ENCODE measurements at regions not wholly inside any gene's neighbourhood (a gene's known extent, or its start where the extent isn't known, plus 50 kb on each side); places are given as distances from the start of the nearest gene placed in this dataset.

DNA sequence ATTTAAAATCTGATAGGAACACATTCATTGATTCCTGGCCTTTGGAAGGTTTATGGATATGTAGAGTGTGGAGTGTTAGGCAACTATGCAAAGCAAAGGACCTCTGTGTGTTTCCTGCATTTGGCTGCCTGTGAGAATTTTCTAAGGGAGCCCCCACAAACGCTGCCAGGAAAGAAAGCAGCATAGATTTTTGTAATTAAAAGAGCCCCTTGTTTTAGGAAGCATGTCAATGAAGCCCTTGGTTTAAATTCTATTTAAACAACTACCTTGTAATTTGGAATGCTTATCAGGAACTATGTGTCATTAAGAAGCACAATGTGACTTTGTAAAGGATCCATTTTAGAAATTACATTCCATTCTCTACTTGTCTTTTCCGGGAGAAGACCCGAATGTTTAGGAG, 742.5 kb downstream of the NXPH1 start:
- DNase-seq (no peak), ATAC-seq (ENCODE audit: low FRiP score in 2 of 2) (no peak)
- Histone ChIP-seq H3K4me3 (no peak overlapping the region), H3K27me3 (no peaks in the 10 kb centered on the region), H3K36me3 (no peaks in the 10 kb centered on the region), H3K27ac (no peak overlapping the region), H3K9me3 (no peaks in the 10 kb centered on the region), H3K4me1 (no peaks in the 10 kb centered on the region)
- 41 to 49% methylated on average over 3 of the region's 3 CpGs for WGBS, 2 donors
- TF ChIP-seq EP300 (IDR thresholded peaks at IDR 0.05) (no peak), CTCF (IDR thresholded peaks at IDR 0.05) (no peak), POLR2A (IDR thresholded peaks at IDR 0.05) (no peak), POLR2AphosphoS5 (IDR thresholded peaks at IDR 0.05) (no peak)

DNA sequence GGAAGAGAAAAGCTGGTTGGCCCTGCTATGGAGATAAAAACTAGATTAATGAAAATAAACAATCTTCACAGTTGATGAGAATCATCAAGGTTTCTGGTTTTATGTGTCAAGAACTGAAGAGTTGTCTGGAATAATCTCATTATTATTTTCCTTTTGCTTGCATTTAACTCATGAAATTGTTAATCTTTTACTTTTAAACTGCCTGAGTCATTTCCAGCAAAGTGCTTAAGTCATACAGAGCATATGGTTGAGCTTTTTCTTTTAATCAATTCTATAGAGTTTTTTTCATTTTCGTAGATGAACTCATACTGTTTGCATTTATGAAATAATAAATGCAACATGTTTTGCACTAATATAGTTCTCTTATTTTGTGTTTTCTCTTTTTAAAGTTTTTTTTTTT, 747.9 kb downstream of the NXPH1 start:
- Histone ChIP-seq H3K4me3 (no peak overlapping the region), H3K9me3 (no peaks in the 10 kb centered on the region), H3K27me3 (no peaks in the 10 kb centered on the region), H3K4me1 (no peaks in the 10 kb centered on the region), H3K27ac (no peak overlapping the region), H3K36me3 (no peaks in the 10 kb centered on the region)
- ATAC-seq (ENCODE audit: low FRiP score in 2 of 2) (no peak), DNase-seq (no peak)
- 80 to 81% methylated on average over 1 of the region's 1 CpG for WGBS, 2 donors
- TF ChIP-seq POLR2AphosphoS5 (IDR thresholded peaks at IDR 0.05) (no peak), CTCF (IDR thresholded peaks at IDR 0.05) (no peak), EP300 (IDR thresholded peaks at IDR 0.05) (no peak), POLR2A (IDR thresholded peaks at IDR 0.05) (no peak)

GRCh38 chr7:9186730-9187129, 753.3 kb downstream of the NXPH1 start:
- no peak for ATAC-seq (ENCODE audit: low FRiP score in 2 of 2)

DNA sequence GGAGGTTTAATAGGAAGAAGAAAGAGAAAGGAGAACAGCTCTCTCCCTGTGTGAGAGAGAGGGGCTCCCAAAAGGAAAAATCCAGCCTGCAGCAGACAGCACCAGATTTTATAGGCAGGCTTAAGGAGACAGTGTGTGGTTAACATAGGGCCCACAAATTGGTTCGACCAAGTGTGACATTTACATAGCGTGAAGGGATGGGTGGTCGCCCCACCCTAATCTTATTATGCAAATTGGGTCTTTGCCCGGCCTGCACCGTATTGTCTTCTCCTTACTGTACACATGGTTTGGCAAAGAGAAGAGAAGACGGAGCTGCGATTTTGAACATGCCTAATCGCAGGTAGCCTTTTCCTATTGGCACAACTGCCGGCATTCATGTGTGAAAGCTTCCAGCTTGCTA, 756.3 kb downstream of the NXPH1 start:
- ATAC-seq (ENCODE audit: low FRiP score in 2 of 2) = no peak
- Histone ChIP-seq H3K4me1 (no peaks in the 10 kb centered on the region), H3K27me3 (no peaks in the 10 kb centered on the region), H3K36me3 (no peaks in the 10 kb centered on the region), H3K4me3 (no peak overlapping the region), H3K27ac (no peak overlapping the region), H3K9me3 (no peaks in the 10 kb centered on the region)
- no peak for TF ChIP-seq EP300 (IDR thresholded peaks at IDR 0.05)
- TF ChIP-seq POLR2A (IDR thresholded peaks at IDR 0.05) = no peak
- TF ChIP-seq CTCF (IDR thresholded peaks at IDR 0.05) = no peak
- no peak for TF ChIP-seq POLR2AphosphoS5 (IDR thresholded peaks at IDR 0.05)
- 83 to 90% methylated on average over 9 of the region's 9 CpGs for WGBS, 2 donors
- DNase-seq = no peak

More at GRCh38 chr7:9186730-9187129, 753.3 kb downstream of the NXPH1 start:
- Histone ChIP-seq H3K27me3 (no peaks in the 10 kb centered on the region), H3K4me3 (no peak overlapping the region), H3K27ac (no peak overlapping the region), H3K4me1 (no peaks in the 10 kb centered on the region), H3K9me3 (no peaks in the 10 kb centered on the region), H3K36me3 (no peaks in the 10 kb centered on the region)
- DNase-seq = no peak
- WGBS, 2 donors = 66 to 68% methylated on average over 4 of the region's 4 CpGs
- TF ChIP-seq CTCF (IDR thresholded peaks at IDR 0.05) (no peak), POLR2AphosphoS5 (IDR thresholded peaks at IDR 0.05) (no peak), POLR2A (IDR thresholded peaks at IDR 0.05) (no peak), EP300 (IDR thresholded peaks at IDR 0.05) (no peak)

GRCh38 chr7:9192969-9193368, 759.6 kb downstream of the NXPH1 start:
- TF ChIP-seq CTCF (IDR thresholded peaks at IDR 0.05) (no peak), POLR2A (IDR thresholded peaks at IDR 0.05) (no peak), EP300 (IDR thresholded peaks at IDR 0.05) (no peak), POLR2AphosphoS5 (IDR thresholded peaks at IDR 0.05) (no peak)
- 52 to 59% methylated on average over 2 of the region's 2 CpGs for WGBS, 2 donors
- H3K4me1 ChIP-seq = no peaks in the 10 kb centered on the region
- no peak overlapping the region for H3K27ac ChIP-seq
- no peak overlapping the region for H3K4me3 ChIP-seq
- H3K36me3 ChIP-seq = no peaks in the 10 kb centered on the region
- no peaks in the 10 kb centered on the region for H3K9me3 ChIP-seq
- ATAC-seq (ENCODE audit: low FRiP score in 2 of 2) = no peak
- DNase-seq = no peak
- no peaks in the 10 kb centered on the region for H3K27me3 ChIP-seq

Measured in upper lobe of left lung (tissue), 6 donors.